Nephron (organoid): ENCODE measurements at regions not wholly inside any gene's neighbourhood (a gene's known extent, or its start where the extent isn't known, plus 50 kb on each side); places are given as distances from the start of the nearest gene placed in this dataset.

Source experiments
- H3K27ac Mint-ChIP-seq, 3 experiments: 2 replicates each; pipeline ENCODE4 v1.8.0; 2020; ENCODE audit warnings: mixed read lengths in 3 of 3, mild to moderate bottlenecking in 2 of 3, moderate library complexity in 1 of 3
- H3K27me3 Mint-ChIP-seq: 2 replicates; pipeline ENCODE4 v1.8.0; 2021; ENCODE audit warnings: low read depth, mild to moderate bottlenecking, moderate library complexity, mixed read lengths
- H3K36me3 Mint-ChIP-seq: 2 replicates; pipeline ENCODE4 v1.8.0; 2020; ENCODE audit warnings: low read depth, mixed read lengths
- H3K4me1 Mint-ChIP-seq: 2 replicates; pipeline ENCODE4 v1.8.0; 2020; ENCODE audit warnings: mixed read lengths
- H3K4me3 Mint-ChIP-seq, 3 experiments: 2 replicates each; pipeline ENCODE4 v1.8.0; 2020; ENCODE audit warnings: mild to moderate bottlenecking in 3 of 3, mixed read lengths in 3 of 3, moderate library complexity in 2 of 3
- H3K9me3 Mint-ChIP-seq: 2 replicates; pipeline ENCODE4 v1.8.0; 2020; ENCODE audit warnings: mixed read lengths
- TF ChIP-seq, protein P1 (sequence below), 3 experiments: fragments of 200-600 bp; sonication (generic); IDR thresholded peaks; one replicate each; pipeline ENCODE4 v1.5.0; 2021; ENCODE audit warnings: antibody characterized with exemption in 3 of 3; ENCODE audit not compliant: unreplicated experiment in 3 of 3

DNA sequence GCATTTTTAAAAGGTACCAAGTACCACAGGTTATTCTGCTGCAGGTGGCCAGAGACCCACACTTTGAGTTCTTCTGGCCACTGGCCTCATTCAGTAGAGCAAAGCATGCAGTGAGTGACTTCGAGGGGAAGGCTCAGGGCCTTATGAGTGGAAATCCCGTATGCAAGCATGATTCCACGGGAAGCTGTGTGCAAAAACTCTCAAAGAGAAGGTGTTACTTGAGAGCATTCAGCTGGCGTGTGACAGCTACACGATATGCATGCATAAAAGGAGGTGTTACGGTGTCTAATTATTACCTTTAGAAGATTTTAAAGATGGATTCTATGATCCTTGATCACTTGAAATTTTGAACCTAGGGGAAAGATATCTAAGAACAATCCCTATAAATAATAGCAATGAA is 160.3 kb downstream of the ENC1 start:
- H3K27ac Mint-ChIP-seq = no peak overlapping the region
- no peaks in the 10 kb centered on the region for H3K36me3 Mint-ChIP-seq
- no peaks in the 10 kb centered on the region for H3K9me3 Mint-ChIP-seq
- peaks cover 15% of the 10 kb centered on the region for H3K4me1 Mint-ChIP-seq
- TF ChIP-seq, protein P1, sequence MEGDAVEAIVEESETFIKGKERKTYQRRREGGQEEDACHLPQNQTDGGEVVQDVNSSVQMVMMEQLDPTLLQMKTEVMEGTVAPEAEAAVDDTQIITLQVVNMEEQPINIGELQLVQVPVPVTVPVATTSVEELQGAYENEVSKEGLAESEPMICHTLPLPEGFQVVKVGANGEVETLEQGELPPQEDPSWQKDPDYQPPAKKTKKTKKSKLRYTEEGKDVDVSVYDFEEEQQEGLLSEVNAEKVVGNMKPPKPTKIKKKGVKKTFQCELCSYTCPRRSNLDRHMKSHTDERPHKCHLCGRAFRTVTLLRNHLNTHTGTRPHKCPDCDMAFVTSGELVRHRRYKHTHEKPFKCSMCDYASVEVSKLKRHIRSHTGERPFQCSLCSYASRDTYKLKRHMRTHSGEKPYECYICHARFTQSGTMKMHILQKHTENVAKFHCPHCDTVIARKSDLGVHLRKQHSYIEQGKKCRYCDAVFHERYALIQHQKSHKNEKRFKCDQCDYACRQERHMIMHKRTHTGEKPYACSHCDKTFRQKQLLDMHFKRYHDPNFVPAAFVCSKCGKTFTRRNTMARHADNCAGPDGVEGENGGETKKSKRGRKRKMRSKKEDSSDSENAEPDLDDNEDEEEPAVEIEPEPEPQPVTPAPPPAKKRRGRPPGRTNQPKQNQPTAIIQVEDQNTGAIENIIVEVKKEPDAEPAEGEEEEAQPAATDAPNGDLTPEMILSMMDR (IDR thresholded peaks at IDR 0.05; ENCODE audit: unreplicated experiment in 3 of 3) = no peak
- no peak overlapping the region for H3K4me3 Mint-ChIP-seq
- H3K27me3 Mint-ChIP-seq = no peaks in the 10 kb centered on the region

DNA sequence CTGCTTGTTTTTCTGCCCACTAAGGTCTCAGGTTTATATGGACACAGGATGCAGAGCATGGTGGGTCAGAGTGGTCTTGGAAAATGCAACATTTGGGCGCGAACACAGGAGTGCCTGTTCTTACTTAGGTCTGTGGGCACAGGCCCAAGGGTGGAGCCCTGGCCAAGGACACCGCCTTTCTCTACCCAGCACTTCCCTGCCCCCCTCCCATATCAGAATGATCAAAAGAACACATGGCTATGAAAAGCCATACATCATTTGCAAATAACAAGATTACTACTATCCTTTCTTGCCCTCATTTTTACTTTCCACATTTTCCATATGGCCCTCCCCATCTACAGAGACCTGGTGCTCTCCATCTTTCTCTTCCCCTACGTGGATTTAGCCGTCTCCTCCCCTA is 162.2 kb downstream of the ENC1 start:
- TF ChIP-seq, protein P1 (IDR thresholded peaks at IDR 0.05; ENCODE audit: unreplicated experiment in 3 of 3) = no peak

DNA sequence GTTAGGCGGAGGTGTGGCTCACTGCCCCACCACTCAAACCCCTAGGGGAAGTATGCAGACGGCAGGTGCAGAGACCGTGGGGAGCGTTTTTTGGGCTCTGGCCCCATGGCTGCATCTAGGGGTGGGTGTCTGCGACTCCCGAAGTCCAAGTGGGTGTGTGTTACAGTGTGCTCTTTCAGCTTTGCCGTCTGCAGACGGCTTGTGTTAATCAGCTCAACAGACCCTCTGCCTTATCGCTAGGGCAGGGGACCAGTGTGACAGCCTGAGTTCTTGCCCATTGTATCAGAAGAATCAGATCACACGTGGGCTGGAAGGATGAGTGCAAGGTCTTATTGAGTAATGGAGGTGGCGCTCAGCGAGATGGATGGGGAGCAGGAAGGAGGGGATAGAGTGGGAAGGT is 162.8 kb downstream of the ENC1 start:
- TF ChIP-seq, protein P1 (IDR thresholded peaks at IDR 0.05; ENCODE audit: unreplicated experiment in 3 of 3) = no peak
- Mint-ChIP-seq H3K9me3 (no peaks in the 10 kb centered on the region), H3K4me1 (peaks cover 15% of the 10 kb centered on the region), H3K27me3 (no peaks in the 10 kb centered on the region), H3K36me3 (no peaks in the 10 kb centered on the region), H3K27ac (no peak overlapping the region), H3K4me3 (no peak overlapping the region)

More for the DNA sequence above, 162.2 kb downstream of the ENC1 start:
- H3K27ac Mint-ChIP-seq = no peak overlapping the region
- H3K4me3 Mint-ChIP-seq = no peak overlapping the region
- H3K36me3 Mint-ChIP-seq = no peaks in the 10 kb centered on the region
- H3K27me3 Mint-ChIP-seq = no peaks in the 10 kb centered on the region
- no peaks in the 10 kb centered on the region for H3K9me3 Mint-ChIP-seq
- H3K4me1 Mint-ChIP-seq = peaks cover 15% of the 10 kb centered on the region

DNA sequence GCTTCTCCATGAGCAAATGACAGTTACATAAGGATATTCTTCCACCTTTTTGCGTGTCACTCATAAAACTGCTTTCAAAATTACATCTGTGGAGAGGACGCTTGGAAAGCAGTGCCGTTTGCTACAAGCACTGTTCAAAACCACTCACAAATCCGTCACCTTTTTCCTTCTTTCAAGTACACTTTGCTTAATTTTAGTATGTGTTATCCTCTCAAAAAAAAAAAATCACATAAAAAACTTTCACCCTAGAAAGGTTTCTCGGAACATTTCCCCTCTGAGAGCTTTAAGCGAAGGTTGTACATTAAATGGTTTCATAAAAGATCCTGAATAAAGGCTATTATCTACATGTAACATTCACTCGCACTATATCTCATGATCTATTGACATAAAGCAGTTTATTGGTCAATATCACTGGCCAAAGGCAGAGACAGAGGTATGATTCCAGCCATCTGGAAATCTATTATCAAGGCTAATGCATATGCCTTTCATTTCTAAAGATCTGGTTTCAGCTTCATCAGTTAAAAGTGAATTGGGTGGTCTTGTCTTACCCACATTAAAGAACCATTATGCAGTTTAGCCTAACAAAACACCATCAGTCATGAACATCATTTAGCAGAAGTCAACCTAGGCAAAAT is 163.6 kb downstream of the ENC1 start:
- peaks cover 9% of the 10 kb centered on the region for H3K4me1 Mint-ChIP-seq
- TF ChIP-seq, protein P1 (IDR thresholded peaks at IDR 0.05; ENCODE audit: unreplicated experiment in 3 of 3) = no peak
- H3K27ac Mint-ChIP-seq = no peak overlapping the region

DNA sequence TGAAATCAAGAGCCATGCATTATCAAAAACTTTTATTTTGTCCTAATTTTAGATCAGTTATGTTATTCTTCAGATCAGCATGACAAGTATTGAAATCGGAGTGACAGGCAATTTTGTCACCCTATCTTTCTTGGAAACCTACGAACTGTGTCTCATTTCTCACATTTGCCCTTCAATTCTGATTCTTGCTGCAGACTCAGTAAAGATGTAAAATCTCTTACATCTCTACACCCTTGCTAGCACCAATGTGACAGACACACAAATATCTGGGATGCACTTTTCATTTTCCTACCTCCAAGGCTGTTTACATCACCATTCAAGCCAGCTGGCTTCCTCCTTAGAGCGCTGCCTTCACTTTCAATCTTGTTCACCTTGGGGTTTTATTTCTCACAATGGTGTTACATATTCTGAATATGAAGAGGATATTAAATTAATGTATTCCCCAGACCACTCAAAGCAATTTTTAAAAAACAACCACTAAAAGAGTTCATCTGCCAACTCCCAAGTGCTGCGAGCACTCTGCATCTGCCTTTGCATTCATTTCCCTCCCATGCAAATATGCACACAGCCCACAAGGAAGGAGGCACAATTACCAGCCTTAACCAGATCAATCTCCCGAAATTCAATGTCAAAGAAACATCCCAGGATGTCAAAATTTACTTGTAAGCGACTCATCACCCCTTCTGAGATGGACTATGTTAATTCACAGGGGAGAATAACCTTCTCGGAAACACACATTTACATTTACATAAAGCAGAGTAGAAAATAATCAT is 164.3 kb downstream of the ENC1 start:
- Mint-ChIP-seq H3K4me3 (no peak overlapping the region), H3K4me1 (peaks cover 8% of the 10 kb centered on the region), H3K9me3 (no peaks in the 10 kb centered on the region), H3K27ac (no peak overlapping the region), H3K36me3 (no peaks in the 10 kb centered on the region), H3K27me3 (no peaks in the 10 kb centered on the region)
- TF ChIP-seq, protein P1 (IDR thresholded peaks at IDR 0.05; ENCODE audit: unreplicated experiment in 3 of 3) = no peak

More for the DNA sequence above, 163.6 kb downstream of the ENC1 start:
- Mint-ChIP-seq H3K27me3 (no peaks in the 10 kb centered on the region), H3K9me3 (no peaks in the 10 kb centered on the region), H3K4me3 (no peak overlapping the region), H3K36me3 (no peaks in the 10 kb centered on the region)
